Caco-2 (cell line): ENCODE measurements at regions not wholly inside any gene's neighbourhood (a gene's known extent, or its start where the extent isn't known, plus 50 kb on each side); places are given as distances from the start of the nearest gene placed in this dataset.

Experiments used
- BruUV-seq: library from RNA; stranded (reverse); fragments of 400-500 nt; replicated peaks from 2 replicates; lab custom pipeline; 2021; lab: Mats Ljungman, UMichigan
- CTCF ChIA-PET: fragments of 300-600 bp; sonication (Branson Sonifier 250); formaldehyde crosslinking; loops from one replicate; lab custom pipeline; 2022; ENCODE audit warnings: antibody characterized with exemption; lab: Charles Lee
- POLR2A ChIA-PET: fragments of 300-600 bp; sonication (Branson Sonifier 250); formaldehyde crosslinking; loops from one replicate; lab custom pipeline; 2022; ENCODE audit warnings: antibody characterized with exemption; lab: Charles Lee
- DNase-seq, 2 experiments: peaks; one replicate each; pipeline versions ENCODE4 v3.0.0 to v3.0.0-alpha.2; 2020 to 2022
- H3K27me3 ChIP-seq: replicated peaks from 2 replicates; pipeline ENCODE4 v1.6.0; 2011; ENCODE audit warnings: low read length; ENCODE audit not compliant: control insufficient read depth, insufficient read depth
- H3K36me3 ChIP-seq: 2 replicates; pipeline ENCODE4 v1.5.1; 2011; ENCODE audit warnings: low read length; ENCODE audit not compliant: control insufficient read depth, insufficient read depth
- H3K4me1 ChIP-seq: fragments of 250-450 bp; sonication (Bioruptor Pico); 2 replicates; pipeline ENCODE4 v1.5.1; 2020; ENCODE audit warnings: mild to moderate bottlenecking
- H3K4me3 ChIP-seq: 2 replicates; pipeline ENCODE4 v1.5.1; 2011; ENCODE audit warnings: low read depth, mild to moderate bottlenecking, control low read depth, low read length
- H3K9me3 ChIP-seq: fragments of 250-450 bp; sonication (Bioruptor Pico); 2 replicates; pipeline ENCODE4 v1.5.1; 2020; ENCODE audit warnings: mild to moderate bottlenecking, moderate library complexity
- H3K27ac Mint-ChIP-seq: one replicate; pipeline ENCODE4 v1.8.0; 2022; ENCODE audit warnings: mixed read lengths; ENCODE audit not compliant: unreplicated experiment
- H3K27me3 Mint-ChIP-seq: one replicate; pipeline ENCODE4 v1.8.0; 2022; ENCODE audit warnings: mixed read lengths; ENCODE audit not compliant: insufficient read depth, unreplicated experiment
- H3K36me3 Mint-ChIP-seq: one replicate; pipeline ENCODE4 v1.8.0; 2022; ENCODE audit warnings: mild to moderate bottlenecking, mixed read lengths; ENCODE audit not compliant: insufficient read depth, unreplicated experiment
- H3K4me1 Mint-ChIP-seq: one replicate; pipeline ENCODE4 v1.8.0; 2022; ENCODE audit warnings: low read depth, mixed read lengths; ENCODE audit not compliant: unreplicated experiment
- H3K4me3 Mint-ChIP-seq: one replicate; pipeline ENCODE4 v1.8.0; 2022; ENCODE audit warnings: mild to moderate bottlenecking, moderate library complexity, mixed read lengths; ENCODE audit not compliant: unreplicated experiment
- H3K9me3 Mint-ChIP-seq: one replicate; pipeline ENCODE4 v1.8.0; 2022; ENCODE audit warnings: mixed read lengths; ENCODE audit not compliant: unreplicated experiment
- CTCF ChIP-seq, 2 experiments: fragments of 200-600 bp in 1 of 2; IDR thresholded peaks; 1 replicate in 1 of 2; 2 replicates in 1 of 2; pipeline versions ENCODE4 v1.5.1 to v1.8.0; 2011 to 2022; ENCODE audit warnings: antibody characterized with exemption in 1 of 2, control low read depth in 1 of 2, inconsistent platforms in 1 of 2, low read depth in 1 of 2, low read length in 1 of 2, mild to moderate bottlenecking in 1 of 2, moderate library complexity in 1 of 2; ENCODE audit not compliant: insufficient read depth in 1 of 2, severe bottlenecking in 1 of 2, unreplicated experiment in 1 of 2
- intact Hi-C: fragments of 100-400 bp; cut with micrococcal nuclease; formaldehyde crosslinking; loops from one replicate; pipeline ENCODE4 v1.10.0; 2022; ENCODE audit not compliant: unreplicated experiment

GRCh38 chr11:110793556-110793955, 81.3 kb upstream of the ARHGAP20 start:
- BruUV-seq, result no TSS peak
- no peaks in the 10 kb centered on the region for H3K27me3 ChIP-seq
- ChIA-PET POLR2A (no interaction called here), CTCF (no interaction called here)
- H3K27me3 Mint-ChIP-seq, result peaks cover 18% of the 10 kb centered on the region
- no peaks in the 10 kb centered on the region for H3K36me3 ChIP-seq
- H3K27ac Mint-ChIP-seq, result no peak overlapping the region
- H3K9me3 ChIP-seq, result no peaks in the 10 kb centered on the region
- no peaks in the 10 kb centered on the region for H3K36me3 Mint-ChIP-seq
- no peak for DNase-seq
- H3K4me3 ChIP-seq, result no peak overlapping the region
- no peaks in the 10 kb centered on the region for H3K4me1 ChIP-seq
- intact Hi-C loops, result no loop called here
- no peak overlapping the region for H3K4me3 Mint-ChIP-seq
- H3K4me1 Mint-ChIP-seq, result no peaks in the 10 kb centered on the region
- TF ChIP-seq CTCF (IDR thresholded peaks at IDR 0.05; ENCODE audit: insufficient read depth in 1 of 2, low read depth in 1 of 2, low read length in 1 of 2, severe bottlenecking in 1 of 2, unreplicated experiment in 1 of 2), result no peak
- H3K9me3 Mint-ChIP-seq, result no peaks in the 10 kb centered on the region

DNA sequence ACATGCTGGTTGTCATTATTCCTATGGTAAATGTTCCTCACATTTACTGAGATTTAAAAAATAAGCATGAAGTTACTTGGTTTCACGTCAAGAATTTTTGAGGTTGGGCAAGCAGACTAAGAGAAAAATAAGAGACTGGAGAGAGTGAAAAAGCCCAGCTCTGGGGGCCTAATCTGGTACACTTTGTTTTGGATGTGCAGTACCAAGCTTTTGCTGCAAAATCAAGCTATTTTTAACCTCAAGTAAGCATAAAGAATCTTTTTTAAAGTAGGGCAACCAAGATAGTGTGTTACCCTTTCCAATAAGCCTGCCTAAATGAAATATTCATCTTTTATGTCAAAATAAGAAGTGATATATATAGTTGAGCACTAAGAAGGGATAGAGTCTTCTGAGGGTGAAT, 79.4 kb upstream of the ARHGAP20 start:
- no peaks in the 10 kb centered on the region for H3K36me3 ChIP-seq
- no peak for TF ChIP-seq CTCF (IDR thresholded peaks at IDR 0.05; ENCODE audit: insufficient read depth in 1 of 2, low read depth in 1 of 2, low read length in 1 of 2, severe bottlenecking in 1 of 2, unreplicated experiment in 1 of 2)
- H3K4me3 ChIP-seq, result no peak overlapping the region
- no peaks in the 10 kb centered on the region for H3K4me1 ChIP-seq
- POLR2A ChIA-PET, result no interaction called here
- Mint-ChIP-seq H3K27me3 (peaks cover 21% of the 10 kb centered on the region), H3K9me3 (no peaks in the 10 kb centered on the region), H3K36me3 (no peaks in the 10 kb centered on the region), H3K4me1 (no peaks in the 10 kb centered on the region), H3K27ac (no peak overlapping the region), H3K4me3 (no peak overlapping the region)
- BruUV-seq, result no TSS peak
- no peaks in the 10 kb centered on the region for H3K27me3 ChIP-seq
- CTCF ChIA-PET, result no interaction called here
- no peaks in the 10 kb centered on the region for H3K9me3 ChIP-seq
- intact Hi-C loops, result no loop called here
- DNase-seq, result no peak

GRCh38 chr11:110787680-110788079, 75.4 kb upstream of the ARHGAP20 start:
- Mint-ChIP-seq H3K27me3 (peaks cover 16% of the 10 kb centered on the region), H3K36me3 (no peaks in the 10 kb centered on the region), H3K4me3 (no peak overlapping the region), H3K4me1 (no peaks in the 10 kb centered on the region), H3K9me3 (peaks cover 10% of the 10 kb centered on the region), H3K27ac (no peak overlapping the region)
- Histone ChIP-seq H3K27me3 (no peaks in the 10 kb centered on the region), H3K9me3 (peaks cover 10% of the 10 kb centered on the region), H3K4me3 (no peak overlapping the region), H3K4me1 (no peaks in the 10 kb centered on the region), H3K36me3 (no peaks in the 10 kb centered on the region)
- intact Hi-C loops, result no loop called here
- CTCF ChIA-PET, result no interaction called here
- POLR2A ChIA-PET, result no interaction called here
- TF ChIP-seq CTCF (IDR thresholded peaks at IDR 0.05; ENCODE audit: insufficient read depth in 1 of 2, low read depth in 1 of 2, low read length in 1 of 2, severe bottlenecking in 1 of 2, unreplicated experiment in 1 of 2), result no peak
- BruUV-seq, result no TSS peak
- no peak for DNase-seq
